Astrocyte of the cerebellum (primary cell): ENCODE measurements at regions not wholly inside any gene's neighbourhood (a gene's known extent, or its start where the extent isn't known, plus 50 kb on each side); places are given as distances from the start of the nearest gene placed in this dataset.

Source experiments
- DNase-seq: peaks from one replicate; pipeline ENCODE4 v3.0.0-alpha.2; 2011; ENCODE audit warnings: low read depth
- H3K4me3 ChIP-seq: 2 replicates; pipeline ENCODE4 v1.5.1; 2011; ENCODE audit warnings: mild to moderate bottlenecking, low read depth, low read length, moderate library complexity
- in situ Hi-C: cut with HindIII; loops from 2 replicates; pipeline ENCODE4 v1.10.0; 2017; ENCODE audit warnings: low sequenced_read_pairs
- TF ChIP-seq, protein P1 (sequence below): IDR thresholded peaks from 2 replicates; pipeline ENCODE4 v1.5.1; 2012; ENCODE audit warnings: low read length, low read depth, moderate library complexity, mild to moderate bottlenecking; ENCODE audit errors: missing control alignments

DNA sequence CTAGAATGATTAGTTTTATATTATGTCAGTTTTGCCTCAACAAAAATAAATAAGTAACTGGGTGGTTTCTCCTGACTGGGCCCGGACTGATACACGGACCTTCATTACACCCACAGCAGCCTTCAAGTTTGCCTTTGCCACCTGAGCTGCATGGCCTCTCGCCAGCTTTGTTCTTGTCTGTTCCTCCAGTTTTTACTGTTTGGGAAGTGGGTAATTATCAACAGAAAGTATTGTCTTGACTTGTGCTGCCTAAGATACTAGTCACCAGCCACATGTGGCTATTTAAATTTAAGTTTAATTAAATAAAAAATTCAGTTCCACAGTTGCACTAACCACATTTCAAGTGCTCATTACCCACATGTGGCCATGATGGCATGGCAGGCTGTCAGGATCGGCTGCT is 74.7 kb upstream of the INTU start:
- TF ChIP-seq, protein P1, sequence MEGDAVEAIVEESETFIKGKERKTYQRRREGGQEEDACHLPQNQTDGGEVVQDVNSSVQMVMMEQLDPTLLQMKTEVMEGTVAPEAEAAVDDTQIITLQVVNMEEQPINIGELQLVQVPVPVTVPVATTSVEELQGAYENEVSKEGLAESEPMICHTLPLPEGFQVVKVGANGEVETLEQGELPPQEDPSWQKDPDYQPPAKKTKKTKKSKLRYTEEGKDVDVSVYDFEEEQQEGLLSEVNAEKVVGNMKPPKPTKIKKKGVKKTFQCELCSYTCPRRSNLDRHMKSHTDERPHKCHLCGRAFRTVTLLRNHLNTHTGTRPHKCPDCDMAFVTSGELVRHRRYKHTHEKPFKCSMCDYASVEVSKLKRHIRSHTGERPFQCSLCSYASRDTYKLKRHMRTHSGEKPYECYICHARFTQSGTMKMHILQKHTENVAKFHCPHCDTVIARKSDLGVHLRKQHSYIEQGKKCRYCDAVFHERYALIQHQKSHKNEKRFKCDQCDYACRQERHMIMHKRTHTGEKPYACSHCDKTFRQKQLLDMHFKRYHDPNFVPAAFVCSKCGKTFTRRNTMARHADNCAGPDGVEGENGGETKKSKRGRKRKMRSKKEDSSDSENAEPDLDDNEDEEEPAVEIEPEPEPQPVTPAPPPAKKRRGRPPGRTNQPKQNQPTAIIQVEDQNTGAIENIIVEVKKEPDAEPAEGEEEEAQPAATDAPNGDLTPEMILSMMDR = no peak
- no peak overlapping the region for H3K4me3 ChIP-seq
- in situ Hi-C loops = no loop called here
- DNase-seq = no peak

DNA sequence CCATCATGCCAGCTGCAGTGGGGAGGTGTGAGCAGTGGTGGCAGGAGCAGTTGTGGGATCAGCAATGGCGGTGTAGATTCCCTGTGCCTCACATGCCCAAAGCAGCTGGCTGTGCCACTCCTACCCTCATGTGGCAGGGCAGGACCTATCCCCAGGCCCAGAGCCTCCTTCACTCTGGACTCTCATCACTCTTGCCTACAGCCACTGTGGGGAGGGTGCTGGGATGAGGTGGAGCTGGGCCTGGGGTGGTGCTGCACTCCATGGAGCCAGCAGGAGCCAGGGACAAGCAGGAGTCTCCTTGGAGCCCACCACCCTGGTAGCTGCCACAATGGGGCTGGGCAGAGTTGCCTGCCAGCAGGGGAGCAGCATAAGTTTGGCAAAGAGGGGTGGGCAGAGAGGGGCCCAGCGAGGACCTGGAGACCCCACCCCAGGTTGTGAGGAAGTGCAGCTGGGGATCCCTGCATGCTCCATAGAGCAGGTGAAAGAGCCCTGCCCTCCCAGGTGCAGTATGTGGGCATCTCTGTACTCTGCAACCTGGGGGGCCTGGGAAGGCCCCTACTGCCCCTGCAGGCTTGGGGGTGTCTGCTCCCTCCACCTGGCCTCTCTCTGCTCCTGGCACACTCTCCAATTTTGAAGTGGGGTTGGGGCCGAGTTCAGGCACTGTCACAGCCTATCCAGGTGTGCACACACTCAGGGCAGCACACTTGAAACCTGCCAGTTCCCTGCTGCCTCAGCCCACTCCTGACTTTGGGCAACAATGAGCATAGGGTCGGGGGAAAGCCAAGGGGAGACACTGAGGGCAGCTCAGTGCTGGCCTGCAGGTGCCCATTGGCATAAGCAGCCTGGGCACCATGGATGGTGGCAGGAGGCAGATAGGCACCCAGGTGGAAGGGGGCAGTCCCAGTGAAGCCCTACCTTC is 74.0 kb upstream of the INTU start:
- H3K4me3 ChIP-seq = no peak overlapping the region
- no peak for DNase-seq
- TF ChIP-seq, protein P1 = no peak
- in situ Hi-C loops = no loop called here

DNA sequence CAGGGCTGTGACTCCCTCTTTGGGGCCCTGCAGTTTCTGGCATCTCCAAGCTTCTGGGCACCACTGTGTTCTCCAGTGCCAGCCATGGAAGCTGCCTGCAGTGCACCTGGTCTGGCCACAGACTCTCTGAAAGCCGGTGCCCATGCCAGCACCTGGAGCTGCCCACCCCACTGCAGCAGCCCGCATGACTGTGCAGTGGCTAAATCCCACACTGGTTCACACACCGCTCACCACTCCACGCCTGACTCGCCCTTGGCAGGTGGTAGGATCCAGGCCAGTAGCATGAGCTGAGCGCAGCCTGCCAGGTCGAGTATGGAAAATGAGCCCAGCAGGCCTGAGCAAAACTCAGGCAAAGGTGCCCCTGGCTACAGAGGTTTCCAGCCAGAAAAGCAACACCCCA is 72.8 kb upstream of the INTU start:
- in situ Hi-C loops = no loop called here
- H3K4me3 ChIP-seq = no peak overlapping the region
- TF ChIP-seq, protein P1 = no peak
- no peak for DNase-seq

DNA sequence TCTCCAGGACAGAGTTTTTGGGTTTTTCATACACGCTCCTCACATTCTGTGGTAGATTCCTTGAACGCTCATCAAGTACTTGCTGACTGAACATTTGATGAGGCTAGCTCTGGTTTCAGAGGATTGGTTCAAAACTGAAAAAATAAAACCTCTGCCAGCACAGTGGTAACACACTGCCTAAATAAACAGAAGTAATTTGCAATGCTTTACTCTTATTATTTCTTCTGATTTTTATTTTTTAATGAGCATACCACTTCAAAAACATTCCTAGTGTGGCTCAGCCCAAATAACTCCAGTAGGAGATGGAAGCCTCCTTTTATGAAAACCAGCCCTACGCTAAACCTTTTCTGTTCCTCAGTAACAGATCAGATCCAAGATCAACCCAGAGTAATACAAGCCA is 72.0 kb upstream of the INTU start:
- peak; percentile 57 for DNase-seq
- TF ChIP-seq, protein P1 = no peak
- in situ Hi-C loops = no loop called here
- H3K4me3 ChIP-seq = no peak overlapping the region

DNA sequence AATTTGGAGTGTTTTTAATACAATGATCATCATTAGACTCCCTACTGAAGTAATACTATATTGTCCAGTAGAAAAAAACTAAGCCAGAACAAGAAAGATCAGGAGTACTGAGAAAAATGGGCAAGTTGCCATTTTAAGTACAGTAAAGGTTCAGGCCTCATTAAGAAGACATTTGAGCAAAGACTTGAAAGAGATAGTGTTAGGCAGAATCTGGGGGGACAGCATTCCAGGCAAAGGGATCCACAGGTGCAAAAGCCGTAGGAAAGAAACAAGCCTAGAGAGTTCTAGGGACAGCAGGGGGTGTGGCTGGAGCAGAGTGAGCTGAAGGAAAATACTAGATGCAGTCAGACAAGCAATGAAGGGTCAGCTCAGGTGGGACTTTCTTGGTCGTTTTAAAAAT is 58.1 kb upstream of the INTU start:
- in situ Hi-C loops = no loop called here
- TF ChIP-seq, protein P1 = no peak
- no peak overlapping the region for H3K4me3 ChIP-seq
- no peak for DNase-seq

DNA sequence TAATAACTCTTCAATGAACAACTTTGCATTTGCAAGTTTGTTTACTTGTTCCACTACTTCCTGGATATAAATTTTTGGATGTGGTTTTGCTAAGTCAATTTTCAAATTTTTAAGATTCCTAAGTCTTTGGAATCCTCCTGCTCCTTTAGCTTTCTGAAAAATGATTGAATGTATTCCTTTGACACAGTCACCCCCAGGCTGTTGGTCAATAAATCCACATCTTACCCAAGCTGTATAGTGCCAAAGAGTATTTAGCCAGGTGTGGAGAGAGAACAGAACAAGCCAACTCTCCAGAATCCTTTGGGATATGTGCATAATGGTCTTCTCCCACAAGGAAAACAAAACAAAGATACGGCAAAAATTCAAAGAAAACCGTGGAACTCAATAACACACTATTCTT is 56.9 kb upstream of the INTU start:
- TF ChIP-seq, protein P1 = no peak
- no peak for DNase-seq
- no peak overlapping the region for H3K4me3 ChIP-seq
- in situ Hi-C loops = no loop called here

DNA sequence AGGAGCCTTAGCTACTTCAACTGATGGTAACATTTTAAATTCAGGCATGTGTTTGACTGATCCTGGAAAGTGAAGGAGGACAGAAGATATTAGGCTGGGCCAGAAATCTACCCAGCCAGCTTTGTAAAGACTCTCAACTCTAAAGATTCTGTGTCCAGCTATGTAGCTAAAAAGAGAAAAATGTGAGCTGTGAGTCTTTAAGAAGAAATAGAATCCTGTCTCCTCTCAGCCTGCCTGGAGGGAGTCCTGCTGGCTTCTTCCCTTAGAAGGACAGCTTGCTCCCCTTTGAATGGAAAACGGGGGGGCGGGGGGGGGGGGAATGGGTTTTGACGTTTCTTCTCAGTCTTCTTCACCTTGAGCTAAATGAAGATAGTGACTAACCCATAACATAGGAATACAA is 54.3 kb upstream of the INTU start:
- H3K4me3 ChIP-seq = no peak overlapping the region
- TF ChIP-seq, protein P1 = no peak
- no peak for DNase-seq
- in situ Hi-C loops = no loop called here
